K562 (cell line): ENCODE measurements at regions not wholly inside any gene's neighbourhood (a gene's known extent, or its start where the extent isn't known, plus 50 kb on each side); places are given as distances from the start of the nearest gene placed in this dataset.

Source experiments
- ATAC-seq: fragments of 200-7000 bp; cut with Tn5 transposase; 3 replicates; pipeline ENCODE4 v1.9.1; 2020; ENCODE audit warnings: moderate library complexity
- BruUV-seq: library from RNA; stranded (reverse); fragments of 400-500 nt; replicated peaks from 2 replicates; lab custom pipeline; 2021; lab: Mats Ljungman, UMichigan
- CTCF ChIA-PET: fragments of 300-600 bp; formaldehyde crosslinking; extraction: SDS; loops from one replicate; lab custom pipeline; 2021; ENCODE audit warnings: low intra/inter-chr PET ratio; lab: Yijun Ruan, JAX
- POLR2A ChIA-PET: fragments of 300-600, 350-650 bp; sonication (Branson Sonifier 250); formaldehyde crosslinking; extraction: SDS; loops from one replicate; lab custom pipeline; 2021; ENCODE audit warnings: antibody characterized with exemption, inconsistent platforms; lab: Yijun Ruan, JAX
- DNase-seq, 4 experiments: peaks; one replicate each; pipeline versions ENCODE4 v3.0.0 to v3.0.0-alpha.2; 2011 to 2018; ENCODE audit warnings: low spot score in 3 of 4, mixed read lengths in 3 of 4; ENCODE audit errors: extremely low read depth in 1 of 4
- FAIRE-seq: peaks from 2 replicates; lab custom pipeline; 2011; peaks lifted over from hg19 to GRCh38; lab: Jason Lieb, UNC
- H2AFZ ChIP-seq: 2 replicates; pipeline ENCODE4 v1.6.0; 2011; ENCODE audit warnings: low read depth, low read length, control low read depth, inconsistent platforms
- H3K27ac ChIP-seq: fragments of 200-600 bp; 3 replicates; pipeline ENCODE4 v1.8.0; 2011; ENCODE audit warnings: low read depth, mild to moderate bottlenecking, control low read depth, inconsistent platforms, low read length, moderate library complexity, mixed read lengths; ENCODE audit errors: extremely low read depth
- H3K27me3 ChIP-seq, 2 experiments: fragments of 300-600 bp in 1 of 2; 2 replicates in 1 of 2; 3 replicates in 1 of 2; pipeline versions ENCODE4 v1.6.0 to v1.8.0; 2011; ENCODE audit warnings: inconsistent platforms in 2 of 2, low read length in 2 of 2, mild to moderate bottlenecking in 1 of 2, mixed read lengths in 1 of 2, moderate library complexity in 1 of 2; ENCODE audit not compliant: control insufficient read depth in 2 of 2, insufficient read depth in 2 of 2
- H3K36me3 ChIP-seq: fragments of 300-600 bp; 3 replicates; pipeline ENCODE4 v1.8.0; 2011; ENCODE audit warnings: mild to moderate bottlenecking, low read length, inconsistent platforms; ENCODE audit not compliant: control insufficient read depth, insufficient read depth
- H3K4me1 ChIP-seq, 2 experiments: fragments of 200-600 bp in 1 of 2; replicated peaks in 1 of 2; 2 replicates in 1 of 2; 3 replicates in 1 of 2; pipeline versions ENCODE4 v1.5.1 to v1.8.0; 2011; ENCODE audit warnings: inconsistent platforms in 2 of 2, low read length in 2 of 2, mild to moderate bottlenecking in 1 of 2, mixed read lengths in 1 of 2, moderate library complexity in 1 of 2; ENCODE audit not compliant: control insufficient read depth in 2 of 2, insufficient read depth in 2 of 2
- H3K4me2 ChIP-seq: 2 replicates; pipeline ENCODE4 v1.6.1; 2011; ENCODE audit warnings: low read length, control low read depth, inconsistent platforms, mixed read lengths; ENCODE audit not compliant: insufficient read depth
- H3K4me3 ChIP-seq: fragments of 200-600 bp; sonication (generic), shearing (Covaris generic); 2 replicates; pipeline ENCODE4 v1.5.1; 2016; ENCODE audit warnings: control low read depth, inconsistent platforms
- H3K79me2 ChIP-seq: fragments of 200-600 bp; 3 replicates; pipeline ENCODE4 v1.8.0; 2011; ENCODE audit warnings: low read length, inconsistent platforms; ENCODE audit not compliant: control insufficient read depth, insufficient read depth
- H3K9ac ChIP-seq, 2 experiments: 2 replicates each; pipeline versions ENCODE4 v1.6.0 to v1.6.1; 2011; ENCODE audit warnings: low read depth in 2 of 2, low read length in 2 of 2, control low read depth in 1 of 2, inconsistent platforms in 1 of 2, mild to moderate bottlenecking in 1 of 2, mixed read lengths in 1 of 2; ENCODE audit not compliant: insufficient read depth in 1 of 2
- H3K9me1 ChIP-seq: one replicate; pipeline ENCODE4 v1.6.0; 2011; ENCODE audit warnings: inconsistent platforms, mild to moderate bottlenecking, low read length, moderate library complexity; ENCODE audit not compliant: control insufficient read depth, insufficient read depth
- H3K9me3 ChIP-seq: replicated peaks from 2 replicates; pipeline ENCODE4 v1.5.1; 2011; ENCODE audit warnings: low read depth, low read length, inconsistent platforms; ENCODE audit not compliant: control insufficient read depth, insufficient read depth
- H4K20me1 ChIP-seq: replicated peaks from 2 replicates; pipeline ENCODE4 v1.6.1; 2011; ENCODE audit warnings: low read length, inconsistent platforms, mixed read lengths; ENCODE audit not compliant: control insufficient read depth, insufficient read depth
- CBX3 ChIP-seq, 2 experiments: IDR thresholded peaks; 1 replicate in 1 of 2; 2 replicates in 1 of 2; pipeline ENCODE4 v1.6.1; 2012; ENCODE audit warnings: inconsistent platforms in 2 of 2, low read length in 2 of 2, borderline replicate concordance in 1 of 2, control low read depth in 1 of 2
- JUN ChIP-seq, 2 experiments: sonication (generic) in 1 of 2; formaldehyde crosslinking in 1 of 2; IDR thresholded peaks; 2 replicates each; pipeline versions ENCODE4 v1.6.1 to v1.8.0; 2012 to 2022; ENCODE audit warnings: borderline replicate concordance in 2 of 2, mild to moderate bottlenecking in 2 of 2, improper control_type of control experiment in 1 of 2, low read depth in 1 of 2, low read length in 1 of 2, missing genetic modification reagents in 1 of 2
- KLF13 ChIP-seq: fragments of 450-650 bp; IDR thresholded peaks from 2 replicates; pipeline ENCODE4 v1.6.1; 2016; ENCODE audit warnings: missing genetic modification characterization, low read depth, mild to moderate bottlenecking, missing compliant biosample characterization, moderate library complexity, borderline replicate concordance
- NUFIP1 ChIP-seq: fragments of 450-650 bp; IDR thresholded peaks from 2 replicates; pipeline ENCODE4 v1.6.1; 2018; ENCODE audit not compliant: partially characterized antibody
- RREB1 ChIP-seq: fragments of 250-450 bp; sonication (Bioruptor Pico); IDR thresholded peaks from 2 replicates; pipeline ENCODE4 v1.4.0; 2020
- THRA ChIP-seq: fragments of 450-650 bp; IDR thresholded peaks from 2 replicates; pipeline ENCODE4 v1.6.1; 2017; ENCODE audit warnings: mild to moderate bottlenecking, moderate library complexity
- ZBTB7A ChIP-seq: IDR thresholded peaks from 2 replicates; pipeline ENCODE4 v1.6.1; 2011; ENCODE audit warnings: low read depth, mild to moderate bottlenecking, low read length, moderate library complexity, borderline replicate concordance; ENCODE audit not compliant: control insufficient read depth
- ZNF143 ChIP-seq: sonication (generic); formaldehyde crosslinking; IDR thresholded peaks from 2 replicates; pipeline ENCODE4 v1.9.0; 2022; ENCODE audit warnings: mild to moderate bottlenecking, missing genetic modification reagents
- WGBS: fragments of 100-300 bp; shearing (Covaris generic); methylation state at CpG from one replicate; pipeline ENCODE4 v1.1.6; 2016; ENCODE audit warnings: low coverage, mixed read lengths; ENCODE audit not compliant: insufficient coverage; ENCODE audit errors: missing lambda C conversion rate; 5-methylcytosine and 5-hydroxymethylcytosine counted together
- in situ Hi-C: fragments of 300-500 bp; cut with MboI; formaldehyde crosslinking; loops from 4 replicates; pipeline ENCODE4 v1.15.0; 2018; ENCODE audit warnings: inconsistent platforms, mixed read lengths
- intact Hi-C: fragments of 100-400 bp; cut with micrococcal nuclease; formaldehyde crosslinking; loops from 2 replicates; pipeline ENCODE4 v1.14.2; 2022
- TF ChIP-seq, protein P1 (sequence below), 2 experiments: fragments of 450-650 bp; conservative IDR thresholded peaks; 2 replicates each; pipeline ENCODE4 v1.6.1; 2017; ENCODE audit warnings: mild to moderate bottlenecking in 2 of 2, moderate library complexity in 2 of 2
- TF ChIP-seq, protein P2 (sequence below): fragments of 250-450 bp; sonication (Bioruptor Pico); IDR thresholded peaks from 2 replicates; pipeline ENCODE4 v1.5.0; 2021

GRCh38 chr5:4212071-4212739 is 616.6 kb downstream of the IRX1 start:
- no peak for FAIRE-seq
- ChIA-PET POLR2A (no interaction called here), CTCF (no interaction called here)
- Histone ChIP-seq H3K4me3 (no peak overlapping the region), H3K27me3 (no peaks in the 10 kb centered on the region), H3K27ac (no peak overlapping the region), H3K79me2 (no peaks in the 10 kb centered on the region), H2AFZ (no peak overlapping the region), H3K9me1 (no peaks in the 10 kb centered on the region), H3K9me3 (no peaks in the 10 kb centered on the region; the same call in 1 of the 2 replicates), H3K4me2 (no peak overlapping the region), H3K9ac (no peak overlapping the region), H3K4me1 (no peaks in the 10 kb centered on the region), H4K20me1 (no peaks in the 10 kb centered on the region), H3K36me3 (no peaks in the 10 kb centered on the region)
- no peak for ATAC-seq
- no TSS peak for BruUV-seq
- intact Hi-C loops (no loop called here), in situ Hi-C loops (loop anchor here (10.0 kb wide), 1 partner anchor 1963 kb away; no protein-coding TSS in a partner anchor)
- WGBS, result 2% methylated on average over 9 of the region's 9 CpGs
- DNase-seq, result no peak
- TF ChIP-seq NUFIP1, result no peak
- TF ChIP-seq RREB1, result no peak
- no peak for TF ChIP-seq JUN (IDR thresholded peaks at IDR 0.05; ENCODE audit: borderline replicate concordance, low read depth, low read length)
- TF ChIP-seq JUN (CRISPR knock-in tag; IDR thresholded peaks at IDR 0.05; ENCODE audit: borderline replicate concordance), result no peak
- TF ChIP-seq, protein P1, sequence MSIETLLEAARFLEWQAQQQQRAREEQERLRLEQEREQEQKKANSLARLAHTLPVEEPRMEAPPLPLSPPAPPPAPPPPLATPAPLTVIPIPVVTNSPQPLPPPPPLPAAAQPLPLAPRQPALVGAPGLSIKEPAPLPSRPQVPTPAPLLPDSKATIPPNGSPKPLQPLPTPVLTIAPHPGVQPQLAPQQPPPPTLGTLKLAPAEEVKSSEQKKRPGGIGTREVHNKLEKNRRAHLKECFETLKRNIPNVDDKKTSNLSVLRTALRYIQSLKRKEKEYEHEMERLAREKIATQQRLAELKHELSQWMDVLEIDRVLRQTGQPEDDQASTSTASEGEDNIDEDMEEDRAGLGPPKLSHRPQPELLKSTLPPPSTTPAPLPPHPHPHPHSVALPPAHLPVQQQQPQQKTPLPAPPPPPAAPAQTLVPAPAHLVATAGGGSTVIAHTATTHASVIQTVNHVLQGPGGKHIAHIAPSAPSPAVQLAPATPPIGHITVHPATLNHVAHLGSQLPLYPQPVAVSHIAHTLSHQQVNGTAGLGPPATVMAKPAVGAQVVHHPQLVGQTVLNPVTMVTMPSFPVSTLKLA (conservative IDR thresholded peaks at IDR 0.05), result no peak
- no peak for TF ChIP-seq ZNF143 (CRISPR knock-in tag)
- TF ChIP-seq, protein P2, sequence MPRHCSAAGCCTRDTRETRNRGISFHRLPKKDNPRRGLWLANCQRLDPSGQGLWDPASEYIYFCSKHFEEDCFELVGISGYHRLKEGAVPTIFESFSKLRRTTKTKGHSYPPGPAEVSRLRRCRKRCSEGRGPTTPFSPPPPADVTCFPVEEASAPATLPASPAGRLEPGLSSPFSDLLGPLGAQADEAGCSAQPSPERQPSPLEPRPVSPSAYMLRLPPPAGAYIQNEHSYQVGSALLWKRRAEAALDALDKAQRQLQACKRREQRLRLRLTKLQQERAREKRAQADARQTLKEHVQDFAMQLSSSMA (CRISPR knock-in tag), result no peak
- no peak for TF ChIP-seq ZBTB7A
- no peak for TF ChIP-seq CBX3 (IDR thresholded peaks at IDR 0.05; ENCODE audit: borderline replicate concordance in 1 of 2, low read length in 2 of 2)
- TF ChIP-seq KLF13 (tag), result no peak
- no peak for TF ChIP-seq THRA
